ENCODE measurements at regions not wholly inside any gene's neighbourhood (a gene's known extent, or its start where the extent isn't known, plus 50 kb on each side); places are given as distances from the start of the nearest gene placed in this dataset.

- no peak for DNase-seq
These were observed 325.0 kb downstream of the NFIB start for GRCh38 chr9:13988944-13989343.

- DNase-seq = no peak
These were observed 330.3 kb downstream of the NFIB start for GRCh38 chr9:13983607-13984006.

- no peak for DNase-seq
These were observed 334.0 kb downstream of the NFIB start for GRCh38 chr9:13979941-13980318.

- no peak for DNase-seq
These were observed 338.2 kb downstream of the NFIB start for GRCh38 chr9:13975611-13976290.

GRCh38 chr9:13974891-13975290, 339.1 kb downstream of the NFIB start:
- no peak for DNase-seq

GRCh38 chr9:13971966-13972655, 341.8 kb downstream of the NFIB start:
- no peak for DNase-seq

GRCh38 chr9:13971415-13971814, 342.5 kb downstream of the NFIB start:
- DNase-seq = no peak

- no peak for DNase-seq
These were observed 343.5 kb downstream of the NFIB start for GRCh38 chr9:13970426-13970825.

GRCh38 chr9:13970018-13970417, 343.9 kb downstream of the NFIB start:
- no peak for DNase-seq

- DNase-seq = no peak
These were observed 346.5 kb downstream of the NFIB start for GRCh38 chr9:13967438-13967837.

- no peak for DNase-seq
These were observed 346.9 kb downstream of the NFIB start for GRCh38 chr9:13967011-13967410.

GRCh38 chr9:13963005-13963653, 350.8 kb downstream of the NFIB start:
- DNase-seq = no peak

GRCh38 chr9:13962006-13962405, 351.9 kb downstream of the NFIB start:
- no peak for DNase-seq

GRCh38 chr9:13960011-13960765, 353.8 kb downstream of the NFIB start:
- DNase-seq = no peak

- DNase-seq = no peak
These were observed 355.3 kb downstream of the NFIB start for GRCh38 chr9:13958672-13959071.

GRCh38 chr9:13957089-13957488, 356.9 kb downstream of the NFIB start:
- no peak for DNase-seq

GRCh38 chr9:13956107-13956506, 357.8 kb downstream of the NFIB start:
- DNase-seq = no peak

GRCh38 chr9:13952906-13953305, 361.0 kb downstream of the NFIB start:
- DNase-seq = no peak

GRCh38 chr9:13948037-13948436, 365.9 kb downstream of the NFIB start:
- DNase-seq = no peak

GRCh38 chr9:13943176-13943575, 370.8 kb downstream of the NFIB start:
- DNase-seq = no peak

- no peak for DNase-seq
These were observed 371.2 kb downstream of the NFIB start for GRCh38 chr9:13942695-13943094.

- no peak for DNase-seq
These were observed 371.7 kb downstream of the NFIB start for GRCh38 chr9:13942201-13942600.

GRCh38 chr9:13941714-13942113, 372.2 kb downstream of the NFIB start:
- DNase-seq = no peak

Measured in inflammatory macrophage treated with lipopolysaccharide for 4 hours (primary cell).